ENCODE measurements at regions not wholly inside any gene's neighbourhood (a gene's known extent, or its start where the extent isn't known, plus 50 kb on each side); places are given as distances from the start of the nearest gene placed in this dataset.

- TF ChIP-seq POLR2A (IDR thresholded peaks at IDR 0.05; ENCODE audit: low read length) (no peak), GATA1 (IDR thresholded peaks at IDR 0.05; ENCODE audit: low read depth, low read length) (no peak)
Measured at GRCh38 chr4:31085689-31086088, 365.5 kb downstream of the PCDH7 start.
